ENCODE measurements at regions not wholly inside any gene's neighbourhood (a gene's known extent, or its start where the extent isn't known, plus 50 kb on each side); places are given as distances from the start of the nearest gene placed in this dataset.

DNA sequence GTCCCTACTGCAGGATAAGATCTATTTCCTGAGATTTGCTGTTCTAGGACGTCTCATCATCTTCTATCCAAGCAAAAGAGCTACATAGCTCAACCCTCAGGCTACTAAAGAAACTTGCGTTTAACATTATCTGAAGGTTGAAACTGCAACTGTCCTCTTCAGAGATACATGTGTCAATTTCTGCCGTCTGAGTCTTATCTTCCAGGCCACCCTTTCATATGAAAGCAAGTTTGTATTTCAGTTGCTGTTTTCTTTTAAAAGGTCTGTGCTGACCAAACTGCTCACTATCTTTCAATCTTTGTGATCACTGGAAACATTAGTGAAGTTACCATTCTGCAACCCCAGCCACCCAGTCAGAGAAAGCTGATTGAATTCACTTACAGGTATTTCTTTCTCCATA lies 108.6 kb upstream of the RAB3GAP2 start:
- H3K4me2 ChIP-seq: no peak overlapping the region
- 47% methylated on average over 3 of the region's 3 CpGs for WGBS (ENCODE audit: low lambda C conversion rate, missing lambda C conversion rate)
- no peak for DNase-seq (ENCODE audit: low spot score)
- H3K27ac ChIP-seq: no peak overlapping the region
- no peak overlapping the region for H2AFZ ChIP-seq
- H4K20me1 ChIP-seq (ENCODE audit: insufficient read depth, poor library complexity, severe bottlenecking): no peaks in the 10 kb centered on the region
- TF ChIP-seq, protein P1, sequence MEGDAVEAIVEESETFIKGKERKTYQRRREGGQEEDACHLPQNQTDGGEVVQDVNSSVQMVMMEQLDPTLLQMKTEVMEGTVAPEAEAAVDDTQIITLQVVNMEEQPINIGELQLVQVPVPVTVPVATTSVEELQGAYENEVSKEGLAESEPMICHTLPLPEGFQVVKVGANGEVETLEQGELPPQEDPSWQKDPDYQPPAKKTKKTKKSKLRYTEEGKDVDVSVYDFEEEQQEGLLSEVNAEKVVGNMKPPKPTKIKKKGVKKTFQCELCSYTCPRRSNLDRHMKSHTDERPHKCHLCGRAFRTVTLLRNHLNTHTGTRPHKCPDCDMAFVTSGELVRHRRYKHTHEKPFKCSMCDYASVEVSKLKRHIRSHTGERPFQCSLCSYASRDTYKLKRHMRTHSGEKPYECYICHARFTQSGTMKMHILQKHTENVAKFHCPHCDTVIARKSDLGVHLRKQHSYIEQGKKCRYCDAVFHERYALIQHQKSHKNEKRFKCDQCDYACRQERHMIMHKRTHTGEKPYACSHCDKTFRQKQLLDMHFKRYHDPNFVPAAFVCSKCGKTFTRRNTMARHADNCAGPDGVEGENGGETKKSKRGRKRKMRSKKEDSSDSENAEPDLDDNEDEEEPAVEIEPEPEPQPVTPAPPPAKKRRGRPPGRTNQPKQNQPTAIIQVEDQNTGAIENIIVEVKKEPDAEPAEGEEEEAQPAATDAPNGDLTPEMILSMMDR (IDR thresholded peaks at IDR 0.05; ENCODE audit: poor library complexity): no peak
- TF ChIP-seq EZH2phosphoT487 (IDR thresholded peaks at IDR 0.05; ENCODE audit: low read depth, severe bottlenecking, unreplicated experiment): no peak
- TF ChIP-seq EZH2 (IDR thresholded peaks at IDR 0.05; ENCODE audit: borderline replicate concordance): no peak
- peaks cover 6% of the 10 kb centered on the region for H3K9me3 ChIP-seq (ENCODE audit: low read depth)
- H3K36me3 ChIP-seq (replicated peaks; ENCODE audit: insufficient read depth, low read depth): no peaks in the 10 kb centered on the region
- no peaks in the 10 kb centered on the region for H3K79me2 ChIP-seq
- no peak overlapping the region for H3K4me3 ChIP-seq
- no peaks in the 10 kb centered on the region for H3K27me3 ChIP-seq
- no peaks in the 10 kb centered on the region for H3K9me2 ChIP-seq (replicated peaks; ENCODE audit: insufficient read depth)
- peaks cover 4% of the 10 kb centered on the region for H3K4me1 ChIP-seq (ENCODE audit: insufficient read depth)

DNA sequence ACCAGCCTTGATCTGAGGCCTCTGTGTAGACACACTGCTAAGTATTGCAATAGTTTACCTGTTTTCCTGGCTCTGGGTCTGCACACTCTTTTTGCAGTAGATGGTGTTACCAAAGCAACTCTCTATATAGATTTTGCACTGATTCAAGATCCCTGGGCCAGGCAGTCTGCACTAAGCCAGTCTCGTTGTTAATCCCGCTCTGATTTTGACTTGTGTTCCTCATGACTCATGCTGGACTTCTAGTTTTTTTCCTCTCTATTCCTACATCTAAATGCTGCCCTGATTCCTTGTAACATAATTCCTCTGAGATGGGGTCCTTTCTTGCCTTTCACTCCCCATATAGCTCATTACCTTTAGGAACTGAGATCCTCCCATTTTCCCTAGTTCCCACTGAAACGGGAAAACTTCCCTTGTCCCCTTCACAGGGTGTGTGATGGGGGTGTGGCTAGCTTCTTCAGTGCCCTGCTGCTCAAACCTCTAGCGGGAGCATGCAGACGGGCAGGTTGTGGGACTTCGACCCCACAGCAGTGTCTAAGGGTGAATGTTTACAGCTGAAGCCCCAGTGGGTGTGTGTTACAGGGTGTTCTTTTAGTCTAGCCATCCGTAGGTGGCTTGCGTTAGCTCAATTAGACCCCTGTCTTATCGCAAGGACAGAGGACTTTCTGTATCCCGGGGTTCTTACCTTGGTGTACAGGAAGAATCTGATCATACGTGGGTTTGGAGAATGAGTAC lies 106.5 kb upstream of the RAB3GAP2 start:
- no peaks in the 10 kb centered on the region for H3K79me2 ChIP-seq
- H2AFZ ChIP-seq: no peak overlapping the region
- TF ChIP-seq, protein P1 (IDR thresholded peaks at IDR 0.05; ENCODE audit: poor library complexity): no peak
- no peak for TF ChIP-seq EZH2 (IDR thresholded peaks at IDR 0.05; ENCODE audit: borderline replicate concordance)
- no peak for TF ChIP-seq EZH2phosphoT487 (IDR thresholded peaks at IDR 0.05; ENCODE audit: low read depth, severe bottlenecking, unreplicated experiment)
- H3K4me1 ChIP-seq (ENCODE audit: insufficient read depth): peaks cover 4% of the 10 kb centered on the region
- H3K9me2 ChIP-seq (replicated peaks; ENCODE audit: insufficient read depth): no peaks in the 10 kb centered on the region
- DNase-seq (ENCODE audit: low spot score): peak; percentile 53
- 57% methylated on average over 11 of the region's 11 CpGs for WGBS (ENCODE audit: low lambda C conversion rate, missing lambda C conversion rate)
- H3K9me3 ChIP-seq (ENCODE audit: low read depth): no peaks in the 10 kb centered on the region
- H3K36me3 ChIP-seq (replicated peaks; ENCODE audit: insufficient read depth, low read depth): no peaks in the 10 kb centered on the region
- no peaks in the 10 kb centered on the region for H3K27me3 ChIP-seq
- H3K4me3 ChIP-seq: no peak overlapping the region
- H4K20me1 ChIP-seq (ENCODE audit: insufficient read depth, poor library complexity, severe bottlenecking): no peaks in the 10 kb centered on the region
- peak overlapping the region; percentile 55 for H3K4me2 ChIP-seq
- peak overlapping the region; percentile 56 for H3K27ac ChIP-seq

DNA sequence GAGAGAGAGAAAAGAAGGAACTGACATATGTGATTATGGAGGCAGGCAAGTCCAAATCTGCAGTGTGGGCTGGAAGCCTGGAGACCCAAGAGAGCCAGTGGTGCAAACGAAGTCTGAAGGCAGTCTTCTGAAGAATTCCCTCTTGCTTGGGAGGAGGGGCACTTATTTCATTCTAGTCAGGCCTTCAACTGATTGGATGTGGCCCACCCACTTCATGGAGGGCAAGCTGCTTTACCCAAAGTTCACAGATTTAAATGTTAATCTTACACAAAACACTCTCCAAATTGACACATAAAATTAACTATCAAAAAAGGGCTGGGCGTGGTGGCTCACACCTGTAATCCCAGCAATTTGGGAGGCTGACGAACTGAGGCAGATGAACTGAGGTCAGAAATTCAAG lies 103.5 kb upstream of the RAB3GAP2 start:
- Histone ChIP-seq H3K9me3 (ENCODE audit: low read depth) (no peaks in the 10 kb centered on the region), H4K20me1 (ENCODE audit: insufficient read depth, poor library complexity, severe bottlenecking) (no peaks in the 10 kb centered on the region), H3K79me2 (no peaks in the 10 kb centered on the region), H3K4me3 (no peak overlapping the region), H3K9me2 (replicated peaks; ENCODE audit: insufficient read depth) (no peaks in the 10 kb centered on the region), H3K27ac (no peak overlapping the region), H3K27me3 (no peaks in the 10 kb centered on the region), H3K4me1 (ENCODE audit: insufficient read depth) (peaks cover 4% of the 10 kb centered on the region), H3K36me3 (replicated peaks; ENCODE audit: insufficient read depth, low read depth) (no peaks in the 10 kb centered on the region), H3K4me2 (no peak overlapping the region), H2AFZ (no peak overlapping the region)
- TF ChIP-seq, protein P1 (IDR thresholded peaks at IDR 0.05; ENCODE audit: poor library complexity): no peak
- TF ChIP-seq EZH2 (IDR thresholded peaks at IDR 0.05; ENCODE audit: borderline replicate concordance) (no peak), EZH2phosphoT487 (IDR thresholded peaks at IDR 0.05; ENCODE audit: low read depth, severe bottlenecking, unreplicated experiment) (no peak)
- 91% methylated on average over 3 of the region's 3 CpGs for WGBS (ENCODE audit: low lambda C conversion rate, missing lambda C conversion rate)
- DNase-seq (ENCODE audit: low spot score): no peak

Measured in hepatocyte (in vitro differentiated cells).